Lung (tissue), 11 donors: ENCODE measurements at regions not wholly inside any gene's neighbourhood (a gene's known extent, or its start where the extent isn't known, plus 50 kb on each side); places are given as distances from the start of the nearest gene placed in this dataset.

Source experiments
- ATAC-seq: fragments of 200-7000 bp; cut with Tn5 transposase; one replicate; pipeline ENCODE4 v1.9.1; 2020; ENCODE audit warnings: moderate number of reproducible peaks; ENCODE audit not compliant: insufficient read depth, low FRiP score
- DNase-seq, 3 donors: peaks; one replicate each; pipeline ENCODE4 v3.0.0-alpha.2; 2013 to 2017
- H3K27ac ChIP-seq, 2 donors: one replicate each; pipeline ENCODE4 v1.5.1; 2013; ENCODE audit warnings: mild to moderate bottlenecking in 2 of 2, moderate library complexity in 2 of 2, control low read depth in 1 of 2, inconsistent platforms in 1 of 2, low read depth in 1 of 2, low read length in 1 of 2
- H3K27me3 ChIP-seq, 3 donors: one replicate each; pipeline ENCODE4 v1.5.1; 2013; ENCODE audit warnings: low read length in 2 of 3; ENCODE audit not compliant: control insufficient read depth in 3 of 3, insufficient read depth in 3 of 3
- H3K36me3 ChIP-seq, 4 donors: one replicate each; pipeline ENCODE4 v1.5.1; 2013; ENCODE audit warnings: low read length in 4 of 4, mild to moderate bottlenecking in 1 of 4, moderate library complexity in 1 of 4; ENCODE audit not compliant: control insufficient read depth in 4 of 4, insufficient read depth in 4 of 4
- H3K4me1 ChIP-seq, 5 donors: one replicate each; pipeline ENCODE4 v1.5.1; 2013; ENCODE audit warnings: low read length in 5 of 5, mild to moderate bottlenecking in 2 of 5, moderate library complexity in 1 of 5; ENCODE audit not compliant: control insufficient read depth in 5 of 5, insufficient read depth in 5 of 5
- H3K4me3 ChIP-seq: one replicate; pipeline ENCODE4 v1.5.1; 2013; ENCODE audit warnings: mild to moderate bottlenecking, control low read depth, moderate library complexity
- H3K9ac ChIP-seq, 2 donors: one replicate each; pipeline ENCODE4 v1.5.1; 2013; ENCODE audit warnings: low read length in 2 of 2, control low read depth in 1 of 2; ENCODE audit not compliant: insufficient read depth in 1 of 2
- H3K9me3 ChIP-seq, 4 donors: one replicate each; pipeline ENCODE4 v1.5.1; 2013; ENCODE audit warnings: low read length in 3 of 4, mild to moderate bottlenecking in 1 of 4, moderate library complexity in 1 of 4; ENCODE audit not compliant: control insufficient read depth in 4 of 4, insufficient read depth in 3 of 4
- CTCF ChIP-seq: IDR thresholded peaks from 2 replicates; pipeline ENCODE4 v1.5.1; 2012; ENCODE audit warnings: mild to moderate bottlenecking; ENCODE audit errors: control extremely low read depth, extremely low read depth
- WGBS, 2 donors: extraction: QIAGEN DNeasy Blood & Tissue Kit; methylation state at CpG; one replicate each; pipeline ENCODE4 v1.1.7; 2013; 5-methylcytosine and 5-hydroxymethylcytosine counted together
- donor health status: control.
- donor health status: control.
- donor health status: Bipolar disorder and iron deficiency.
- donor health status: healthy.
- donor health status: DM: yes; HTN: yes; CAD: no.

- H3K36me3 ChIP-seq = no peaks in the 10 kb centered on the region
- no peak overlapping the region for H3K9ac ChIP-seq
- no peak for DNase-seq
- H3K9me3 ChIP-seq = peaks cover 0 to 1% (median 0%) of the 10 kb centered on the region in 4 donors
- no peak for TF ChIP-seq CTCF
- ATAC-seq = no peak
- H3K4me3 ChIP-seq = no peak overlapping the region
- no peaks in the 10 kb centered on the region for H3K4me1 ChIP-seq
- H3K27ac ChIP-seq = no peak overlapping the region
- WGBS, 2 donors = 0 to 26% methylated on average over 1 of the region's 1 CpG
- no peaks in the 10 kb centered on the region for H3K27me3 ChIP-seq
These were observed 825.0 kb upstream of the ROBO1 start for GRCh38 chr3:80592792-80593191.

GRCh38 chr3:80586338-80586737, 818.5 kb upstream of the ROBO1 start:
- no peaks in the 10 kb centered on the region for H3K27me3 ChIP-seq
- no peak overlapping the region for H3K27ac ChIP-seq
- H3K4me1 ChIP-seq = no peaks in the 10 kb centered on the region
- WGBS, 2 donors = 78 to 81% methylated on average over 2 of the region's 2 CpGs
- H3K36me3 ChIP-seq = no peaks in the 10 kb centered on the region
- no peak for TF ChIP-seq CTCF
- H3K4me3 ChIP-seq = no peak overlapping the region
- ATAC-seq (no peak), DNase-seq (no peak)
- no peaks in the 10 kb centered on the region for H3K9me3 ChIP-seq
- no peak overlapping the region for H3K9ac ChIP-seq

GRCh38 chr3:80580146-80580545, 812.3 kb upstream of the ROBO1 start:
- Histone ChIP-seq H3K9me3 (no peaks in the 10 kb centered on the region), H3K4me1 (no peaks in the 10 kb centered on the region), H3K4me3 (no peak overlapping the region), H3K27ac (no peak overlapping the region), H3K9ac (no peak overlapping the region), H3K36me3 (no peaks in the 10 kb centered on the region), H3K27me3 (no peaks in the 10 kb centered on the region)
- WGBS, 2 donors = 47 to 58% methylated on average over 2 of the region's 2 CpGs
- TF ChIP-seq CTCF = no peak
- ATAC-seq (no peak), DNase-seq (no peak)

- no peak for TF ChIP-seq CTCF
- no peak overlapping the region for H3K27ac ChIP-seq
- no peaks in the 10 kb centered on the region for H3K4me1 ChIP-seq
- no peak overlapping the region for H3K4me3 ChIP-seq
- H3K9me3 ChIP-seq = peaks cover 0 to 3% (median 1%) of the 10 kb centered on the region in 4 donors
- H3K27me3 ChIP-seq = no peaks in the 10 kb centered on the region
- H3K36me3 ChIP-seq = no peaks in the 10 kb centered on the region
- ATAC-seq = no peak
- 25 to 51% methylated on average over 2 of the region's 2 CpGs for WGBS, 2 donors
- H3K9ac ChIP-seq = no peak overlapping the region
- no peak for DNase-seq
These were observed 796.6 kb upstream of the ROBO1 start for GRCh38 chr3:80564391-80564790.
